ENCODE measurements at regions not wholly inside any gene's neighbourhood (a gene's known extent, or its start where the extent isn't known, plus 50 kb on each side); places are given as distances from the start of the nearest gene placed in this dataset.

- TF ChIP-seq, protein P1, sequence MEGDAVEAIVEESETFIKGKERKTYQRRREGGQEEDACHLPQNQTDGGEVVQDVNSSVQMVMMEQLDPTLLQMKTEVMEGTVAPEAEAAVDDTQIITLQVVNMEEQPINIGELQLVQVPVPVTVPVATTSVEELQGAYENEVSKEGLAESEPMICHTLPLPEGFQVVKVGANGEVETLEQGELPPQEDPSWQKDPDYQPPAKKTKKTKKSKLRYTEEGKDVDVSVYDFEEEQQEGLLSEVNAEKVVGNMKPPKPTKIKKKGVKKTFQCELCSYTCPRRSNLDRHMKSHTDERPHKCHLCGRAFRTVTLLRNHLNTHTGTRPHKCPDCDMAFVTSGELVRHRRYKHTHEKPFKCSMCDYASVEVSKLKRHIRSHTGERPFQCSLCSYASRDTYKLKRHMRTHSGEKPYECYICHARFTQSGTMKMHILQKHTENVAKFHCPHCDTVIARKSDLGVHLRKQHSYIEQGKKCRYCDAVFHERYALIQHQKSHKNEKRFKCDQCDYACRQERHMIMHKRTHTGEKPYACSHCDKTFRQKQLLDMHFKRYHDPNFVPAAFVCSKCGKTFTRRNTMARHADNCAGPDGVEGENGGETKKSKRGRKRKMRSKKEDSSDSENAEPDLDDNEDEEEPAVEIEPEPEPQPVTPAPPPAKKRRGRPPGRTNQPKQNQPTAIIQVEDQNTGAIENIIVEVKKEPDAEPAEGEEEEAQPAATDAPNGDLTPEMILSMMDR (IDR thresholded peaks at IDR 0.05), result no peak
- no peak for TF ChIP-seq POLR2A (IDR thresholded peaks at IDR 0.05)
Observed at GRCh38 chr12:118690506-118690905, 290.8 kb upstream of the SRRM4 start.

Measured in thyroid gland (tissue), 4 donors.